Activated naive CD4-positive, alpha-beta T cell treated with anti-CD3 and anti-CD28 coated beads for 36 hours (primary cell): ENCODE measurements at regions not wholly inside any gene's neighbourhood (a gene's known extent, or its start where the extent isn't known, plus 50 kb on each side); places are given as distances from the start of the nearest gene placed in this dataset.

Experiments used
- CTCF ChIA-PET: fragments of 350-600 bp; sonication (Branson Sonifier 250); formaldehyde crosslinking; loops from one replicate; lab custom pipeline; 2021; ENCODE audit warnings: antibody characterized with exemption; lab: Charles Lee
- DNase-seq: peaks from one replicate; pipeline ENCODE4 v3.0.0-alpha.2; 2020
- H3K27ac Mint-ChIP-seq: one replicate; pipeline ENCODE4 v1.8.0; 2021; ENCODE audit warnings: mild to moderate bottlenecking, mixed read lengths
- H3K27me3 Mint-ChIP-seq: one replicate; pipeline ENCODE4 v1.8.0; 2021; ENCODE audit warnings: low read depth, mixed read lengths
- H3K36me3 Mint-ChIP-seq: one replicate; pipeline ENCODE4 v1.8.0; 2021; ENCODE audit warnings: low read depth, mixed read lengths
- H3K4me1 Mint-ChIP-seq: one replicate; pipeline ENCODE4 v1.8.0; 2021; ENCODE audit warnings: low read depth, mixed read lengths
- H3K4me3 Mint-ChIP-seq: one replicate; pipeline ENCODE4 v1.8.0; 2021; ENCODE audit warnings: mild to moderate bottlenecking, moderate library complexity, mixed read lengths
- H3K9me3 Mint-ChIP-seq: one replicate; pipeline ENCODE4 v1.8.0; 2021; ENCODE audit warnings: mixed read lengths
- intact Hi-C: fragments of 100-400 bp; cut with micrococcal nuclease; formaldehyde crosslinking; loops from one replicate; pipeline ENCODE4 v1.15.1; 2023

- no peaks in the 10 kb centered on the region for H3K36me3 Mint-ChIP-seq
- intact Hi-C loops = no loop called here
- CTCF ChIA-PET = no interaction called here
- DNase-seq = no peak
- H3K27ac Mint-ChIP-seq = no peak overlapping the region
- H3K4me1 Mint-ChIP-seq = no peaks in the 10 kb centered on the region
- no peaks in the 10 kb centered on the region for H3K9me3 Mint-ChIP-seq
- H3K4me3 Mint-ChIP-seq = no peak overlapping the region
- H3K27me3 Mint-ChIP-seq = no peaks in the 10 kb centered on the region
These were observed 146.7 kb upstream of the IQSEC1 start for GRCh38 chr3:13219902-13220296.

- H3K9me3 Mint-ChIP-seq = no peaks in the 10 kb centered on the region
- no peak overlapping the region for H3K4me3 Mint-ChIP-seq
- DNase-seq = no peak
- no peaks in the 10 kb centered on the region for H3K4me1 Mint-ChIP-seq
- H3K27me3 Mint-ChIP-seq = no peaks in the 10 kb centered on the region
- H3K36me3 Mint-ChIP-seq = no peaks in the 10 kb centered on the region
- intact Hi-C loops = no loop called here
- H3K27ac Mint-ChIP-seq = no peak overlapping the region
- CTCF ChIA-PET = no interaction called here
These were observed 146.1 kb upstream of the IQSEC1 start for GRCh38 chr3:13219077-13219901.

- Mint-ChIP-seq H3K4me3 (no peak overlapping the region), H3K9me3 (no peaks in the 10 kb centered on the region), H3K27me3 (no peaks in the 10 kb centered on the region), H3K27ac (no peak overlapping the region), H3K36me3 (no peaks in the 10 kb centered on the region), H3K4me1 (no peaks in the 10 kb centered on the region)
- CTCF ChIA-PET = no interaction called here
- DNase-seq = no peak
- intact Hi-C loops = no loop called here
These were observed 145.3 kb upstream of the IQSEC1 start for GRCh38 chr3:13218541-13218908.

- intact Hi-C loops = no loop called here
- H3K4me1 Mint-ChIP-seq = no peaks in the 10 kb centered on the region
- no peaks in the 10 kb centered on the region for H3K36me3 Mint-ChIP-seq
- CTCF ChIA-PET = interaction anchor here (0.9 kb wide), 1 partner anchor 9 kb away, joined by 3 read pairs; no protein-coding TSS in a partner anchor
- H3K27ac Mint-ChIP-seq = no peak overlapping the region
- no peak for DNase-seq
- H3K4me3 Mint-ChIP-seq = no peak overlapping the region
- H3K27me3 Mint-ChIP-seq = no peaks in the 10 kb centered on the region
- no peaks in the 10 kb centered on the region for H3K9me3 Mint-ChIP-seq
These were observed 144.7 kb upstream of the IQSEC1 start for GRCh38 chr3:13217736-13218540.

GRCh38 chr3:13217253-13217652 is 144.0 kb upstream of the IQSEC1 start:
- intact Hi-C loops = no loop called here
- Mint-ChIP-seq H3K9me3 (no peaks in the 10 kb centered on the region), H3K27ac (no peak overlapping the region), H3K4me1 (no peaks in the 10 kb centered on the region), H3K27me3 (no peaks in the 10 kb centered on the region), H3K36me3 (no peaks in the 10 kb centered on the region), H3K4me3 (no peak overlapping the region)
- CTCF ChIA-PET = interaction anchor here (0.9 kb wide), 1 partner anchor 9 kb away, joined by 3 read pairs; no protein-coding TSS in a partner anchor
- DNase-seq = no peak

- no peaks in the 10 kb centered on the region for H3K4me1 Mint-ChIP-seq
- CTCF ChIA-PET = no interaction called here
- intact Hi-C loops = no loop called here
- H3K36me3 Mint-ChIP-seq = no peaks in the 10 kb centered on the region
- H3K27me3 Mint-ChIP-seq = no peaks in the 10 kb centered on the region
- no peak overlapping the region for H3K4me3 Mint-ChIP-seq
- no peaks in the 10 kb centered on the region for H3K9me3 Mint-ChIP-seq
- no peak overlapping the region for H3K27ac Mint-ChIP-seq
- no peak for DNase-seq
These were observed 142.8 kb upstream of the IQSEC1 start for GRCh38 chr3:13215940-13216546.

- Mint-ChIP-seq H3K27me3 (no peaks in the 10 kb centered on the region), H3K9me3 (no peaks in the 10 kb centered on the region), H3K27ac (no peak overlapping the region), H3K4me1 (no peaks in the 10 kb centered on the region), H3K4me3 (no peak overlapping the region), H3K36me3 (no peaks in the 10 kb centered on the region)
- DNase-seq = no peak
- intact Hi-C loops = no loop called here
- CTCF ChIA-PET = no interaction called here
These were observed 141.7 kb upstream of the IQSEC1 start for GRCh38 chr3:13214847-13215472.

GRCh38 chr3:13213911-13214846 is 140.9 kb upstream of the IQSEC1 start:
- intact Hi-C loops = no loop called here
- DNase-seq = no peak
- H3K36me3 Mint-ChIP-seq = no peaks in the 10 kb centered on the region
- no peaks in the 10 kb centered on the region for H3K4me1 Mint-ChIP-seq
- CTCF ChIA-PET = no interaction called here
- no peak overlapping the region for H3K4me3 Mint-ChIP-seq
- no peak overlapping the region for H3K27ac Mint-ChIP-seq
- H3K27me3 Mint-ChIP-seq = no peaks in the 10 kb centered on the region
- H3K9me3 Mint-ChIP-seq = no peaks in the 10 kb centered on the region

- Mint-ChIP-seq H3K9me3 (no peaks in the 10 kb centered on the region), H3K4me3 (no peak overlapping the region), H3K27ac (no peak overlapping the region), H3K27me3 (no peaks in the 10 kb centered on the region), H3K36me3 (no peaks in the 10 kb centered on the region), H3K4me1 (no peaks in the 10 kb centered on the region)
- no peak for DNase-seq
- intact Hi-C loops = no loop called here
- CTCF ChIA-PET = no interaction called here
These were observed 140.3 kb upstream of the IQSEC1 start for GRCh38 chr3:13213490-13213889.

- no peak for DNase-seq
- Mint-ChIP-seq H3K4me3 (no peak overlapping the region), H3K27me3 (peaks cover 4% of the 10 kb centered on the region), H3K27ac (no peak overlapping the region), H3K36me3 (no peaks in the 10 kb centered on the region), H3K4me1 (no peaks in the 10 kb centered on the region), H3K9me3 (no peaks in the 10 kb centered on the region)
- intact Hi-C loops = no loop called here
- CTCF ChIA-PET = no interaction called here
These were observed 138.5 kb upstream of the IQSEC1 start for GRCh38 chr3:13211605-13212210.

- H3K27me3 Mint-ChIP-seq = peaks cover 14% of the 10 kb centered on the region
- intact Hi-C loops = no loop called here
- no peaks in the 10 kb centered on the region for H3K9me3 Mint-ChIP-seq
- H3K27ac Mint-ChIP-seq = no peak overlapping the region
- no peak overlapping the region for H3K4me3 Mint-ChIP-seq
- no peaks in the 10 kb centered on the region for H3K36me3 Mint-ChIP-seq
- no peak for DNase-seq
- CTCF ChIA-PET = no interaction called here
- H3K4me1 Mint-ChIP-seq = no peaks in the 10 kb centered on the region
These were observed 137.2 kb upstream of the IQSEC1 start for GRCh38 chr3:13210221-13210975.
